ENCODE measurements at regions not wholly inside any gene's neighbourhood (a gene's known extent, or its start where the extent isn't known, plus 50 kb on each side); places are given as distances from the start of the nearest gene placed in this dataset.

GRCh38 chr2:126325202-126325601 is 330.8 kb upstream of the GYPC start:
- no peak for TF ChIP-seq POLR2A (IDR thresholded peaks at IDR 0.05)
- no peak for TF ChIP-seq CTCF (IDR thresholded peaks at IDR 0.05)
- Histone ChIP-seq H3K27ac (no peak overlapping the region), H3K27me3 (no peaks in the 10 kb centered on the region), H3K9me3 (no peaks in the 10 kb centered on the region), H3K4me1 (no peaks in the 10 kb centered on the region), H3K36me3 (no peaks in the 10 kb centered on the region), H3K4me3 (replicated peaks in 1 of 3) (no peak overlapping the region)
- peak; percentile 9 to 15 for DNase-seq
- intact Hi-C loops (cut with DNase I): no loop called here
- 43 to 49% methylated on average over 5 of the region's 5 CpGs for WGBS, 2 donors

GRCh38 chr2:126329173-126329572 is 326.8 kb upstream of the GYPC start:
- Histone ChIP-seq H3K27me3 (no peaks in the 10 kb centered on the region), H3K4me3 (replicated peaks in 1 of 3) (no peak overlapping the region), H3K4me1 (no peaks in the 10 kb centered on the region), H3K9me3 (no peaks in the 10 kb centered on the region), H3K27ac (no peak overlapping the region), H3K36me3 (no peaks in the 10 kb centered on the region)
- DNase-seq: no peak
- 80 to 89% methylated on average over 2 of the region's 2 CpGs for WGBS, 2 donors
- TF ChIP-seq POLR2A (IDR thresholded peaks at IDR 0.05): no peak
- TF ChIP-seq CTCF (IDR thresholded peaks at IDR 0.05): no peak
- intact Hi-C loops (cut with DNase I): no loop called here

GRCh38 chr2:126342457-126342856 is 313.5 kb upstream of the GYPC start:
- H3K9me3 ChIP-seq: no peaks in the 10 kb centered on the region
- TF ChIP-seq POLR2A (IDR thresholded peaks at IDR 0.05) (no peak), CTCF (IDR thresholded peaks at IDR 0.05) (no peak)
- no peaks in the 10 kb centered on the region for H3K4me1 ChIP-seq
- intact Hi-C loops (cut with DNase I): no loop called here
- DNase-seq: no peak
- H3K36me3 ChIP-seq: no peaks in the 10 kb centered on the region
- H3K4me3 ChIP-seq (replicated peaks in 1 of 3): no peak overlapping the region
- no peaks in the 10 kb centered on the region for H3K27me3 ChIP-seq
- 83 to 96% methylated on average over 4 of the region's 4 CpGs for WGBS, 2 donors
- H3K27ac ChIP-seq: no peak overlapping the region

- Histone ChIP-seq H3K36me3 (no peaks in the 10 kb centered on the region), H3K27ac (no peak overlapping the region), H3K4me1 (no peaks in the 10 kb centered on the region), H3K9me3 (no peaks in the 10 kb centered on the region), H3K4me3 (replicated peaks in 1 of 3) (no peak overlapping the region), H3K27me3 (no peaks in the 10 kb centered on the region)
- TF ChIP-seq CTCF (IDR thresholded peaks at IDR 0.05) (no peak), POLR2A (IDR thresholded peaks at IDR 0.05) (no peak)
- intact Hi-C loops (cut with DNase I): no loop called here
- WGBS, 2 donors: 78 to 80% methylated on average over 2 of the region's 2 CpGs
- no peak for DNase-seq
Measured at GRCh38 chr2:126343136-126343535, 312.8 kb upstream of the GYPC start.

- Histone ChIP-seq H3K27ac (no peak overlapping the region), H3K9me3 (no peaks in the 10 kb centered on the region), H3K36me3 (no peaks in the 10 kb centered on the region), H3K4me3 (replicated peaks in 1 of 3) (no peak overlapping the region), H3K4me1 (no peaks in the 10 kb centered on the region), H3K27me3 (no peaks in the 10 kb centered on the region)
- no peak for DNase-seq
- TF ChIP-seq POLR2A (IDR thresholded peaks at IDR 0.05): no peak
- no peak for TF ChIP-seq CTCF (IDR thresholded peaks at IDR 0.05)
- intact Hi-C loops (cut with DNase I): no loop called here
- WGBS, 2 donors: 70 to 79% methylated on average over 2 of the region's 2 CpGs
Measured at GRCh38 chr2:126344493-126344892, 311.5 kb upstream of the GYPC start.
